IMR-90 (cell line): ENCODE measurements at regions not wholly inside any gene's neighbourhood (a gene's known extent, or its start where the extent isn't known, plus 50 kb on each side); places are given as distances from the start of the nearest gene placed in this dataset.

Experiments used
- ATAC-seq: fragments of 200-7000 bp; cut with Tn5 transposase; 2 replicates; pipeline ENCODE4 v1.9.1; 2020; ENCODE audit warnings: low read depth, mild to moderate bottlenecking, moderate library complexity
- BruUV-seq: library from RNA; stranded (reverse); fragments of 400-500 nt; replicated peaks from 2 replicates; lab custom pipeline; 2021; lab: Mats Ljungman, UMichigan
- CTCF ChIA-PET: fragments of 300-600 bp; formaldehyde crosslinking; extraction: SDS; loops from one replicate; lab custom pipeline; 2021; ENCODE audit warnings: antibody characterized with exemption; lab: Yijun Ruan, JAX
- POLR2A ChIA-PET: fragments of 300-600 bp; sonication (Branson Sonifier 250); formaldehyde crosslinking; loops from one replicate; lab custom pipeline; 2022; ENCODE audit warnings: antibody characterized with exemption; ENCODE audit not compliant: unreplicated experiment; lab: Charles Lee
- DNase-seq: peaks from one replicate; pipeline ENCODE4 v3.0.0; 2013
- H2AFZ ChIP-seq: replicated peaks from 2 replicates; pipeline ENCODE3; 2013; ENCODE audit warnings: low read length, mild to moderate bottlenecking; ENCODE audit not compliant: poor library complexity
- H2AK5ac ChIP-seq: 2 replicates; pipeline ENCODE4 v1.6.1; 2013; ENCODE audit warnings: low read depth, low read length, inconsistent platforms
- H2AK9ac ChIP-seq: replicated peaks from 2 replicates; pipeline ENCODE3; 2013; ENCODE audit warnings: mild to moderate bottlenecking, low read depth, low read length, moderate library complexity; ENCODE audit not compliant: poor library complexity
- H2BK120ac ChIP-seq: 2 replicates; pipeline ENCODE4 v1.6.1; 2013; ENCODE audit warnings: low read depth, low read length, inconsistent platforms
- H2BK15ac ChIP-seq: 3 replicates; pipeline ENCODE4 v1.6.1; 2013; ENCODE audit warnings: low read depth, low read length, inconsistent platforms
- H2BK20ac ChIP-seq: 2 replicates; pipeline ENCODE4 v1.6.1; 2013; ENCODE audit warnings: low read depth, mild to moderate bottlenecking, inconsistent platforms, low read length, moderate library complexity
- H2BK5ac ChIP-seq: 2 replicates; pipeline ENCODE4 v1.6.1; 2013; ENCODE audit warnings: mild to moderate bottlenecking, low read depth, low read length, inconsistent platforms; ENCODE audit not compliant: poor library complexity, severe bottlenecking
- H3K14ac ChIP-seq: replicated peaks from 2 replicates; pipeline ENCODE4 v1.6.1; 2013; ENCODE audit warnings: low read depth, low read length, inconsistent platforms
- H3K18ac ChIP-seq: 2 replicates; pipeline ENCODE4 v1.6.1; 2013; ENCODE audit warnings: low read depth, low read length, control low read depth
- H3K23ac ChIP-seq: 2 replicates; pipeline ENCODE4 v1.6.1; 2013; ENCODE audit warnings: low read depth, low read length, inconsistent platforms
- H3K27ac ChIP-seq: 2 replicates; pipeline ENCODE4 v1.5.1; 2013; ENCODE audit warnings: mild to moderate bottlenecking, control low read depth, low read length; ENCODE audit not compliant: insufficient read depth
- H3K27me3 ChIP-seq: 2 replicates; pipeline ENCODE4 v1.6.1; 2013; ENCODE audit warnings: low read length; ENCODE audit not compliant: control insufficient read depth, insufficient read depth
- H3K36me3 ChIP-seq: 2 replicates; pipeline ENCODE4 v1.6.1; 2013; ENCODE audit warnings: low read length, mixed read lengths; ENCODE audit not compliant: control insufficient read depth, insufficient read depth
- H3K4ac ChIP-seq: 2 replicates; pipeline ENCODE4 v1.6.1; 2013; ENCODE audit warnings: low read depth, low read length, inconsistent platforms
- H3K4me1 ChIP-seq: 2 replicates; pipeline ENCODE4 v1.6.1; 2013; ENCODE audit warnings: low read length, mixed read lengths; ENCODE audit not compliant: control insufficient read depth, insufficient read depth
- H3K4me2 ChIP-seq: 2 replicates; pipeline ENCODE4 v1.6.1; 2013; ENCODE audit warnings: low read depth, mild to moderate bottlenecking, control low read depth, low read length, moderate library complexity
- H3K4me3 ChIP-seq: 2 replicates; pipeline ENCODE4 v1.5.1; 2013; ENCODE audit warnings: low read depth, mild to moderate bottlenecking, control low read depth, low read length, moderate library complexity; ENCODE audit not compliant: insufficient read depth
- H3K56ac ChIP-seq: 2 replicates; pipeline ENCODE4 v1.6.1; 2013; ENCODE audit warnings: low read length, inconsistent platforms; ENCODE audit not compliant: insufficient read depth; ENCODE audit errors: extremely low read depth
- H3K79me1 ChIP-seq, 2 experiments: 2 replicates each; pipeline ENCODE4 v1.6.1; 2013; ENCODE audit warnings: low read length in 2 of 2, inconsistent platforms in 1 of 2, low read depth in 1 of 2
- H3K9ac ChIP-seq: 2 replicates; pipeline ENCODE4 v1.6.1; 2013; ENCODE audit warnings: low read depth, low read length, control low read depth
- H3K9me1 ChIP-seq: 2 replicates; pipeline ENCODE4 v1.6.1; 2013; ENCODE audit warnings: low read length, inconsistent platforms; ENCODE audit not compliant: insufficient read depth
- H3K9me3 ChIP-seq: 2 replicates; pipeline ENCODE4 v1.6.1; 2013; ENCODE audit warnings: low read length; ENCODE audit not compliant: control insufficient read depth, insufficient read depth
- H4K20me1 ChIP-seq: 2 replicates; pipeline ENCODE4 v1.6.1; 2013; ENCODE audit warnings: low read length, inconsistent platforms; ENCODE audit not compliant: insufficient read depth
- H4K5ac ChIP-seq: 2 replicates; pipeline ENCODE4 v1.6.1; 2013; ENCODE audit warnings: mild to moderate bottlenecking, low read depth, low read length, control low read depth
- H4K8ac ChIP-seq, 2 experiments: 2 replicates each; pipeline ENCODE4 v1.6.1; 2013; ENCODE audit warnings: low read depth in 2 of 2, low read length in 2 of 2, control low read depth in 1 of 2, inconsistent platforms in 1 of 2
- H4K91ac ChIP-seq: 2 replicates; pipeline ENCODE4 v1.6.1; 2013; ENCODE audit warnings: low read depth, low read length, inconsistent platforms; ENCODE audit not compliant: insufficient read depth
- BHLHE40 ChIP-seq: fragments of 150-350 bp; IDR thresholded peaks from 2 replicates; pipeline ENCODE4 v1.6.1; 2016; ENCODE audit warnings: mild to moderate bottlenecking, low read depth, low read length
- CTCF ChIP-seq: conservative IDR thresholded peaks from 2 replicates; pipeline ENCODE4 v1.5.1; 2012; ENCODE audit warnings: mild to moderate bottlenecking, low read depth, low read length, improper control_type of control experiment
- FOS ChIP-seq: fragments of 150-350 bp; IDR thresholded peaks from 2 replicates; pipeline ENCODE4 v1.6.1; 2016; ENCODE audit warnings: low read depth, low read length
- MAZ ChIP-seq: IDR thresholded peaks from 2 replicates; pipeline ENCODE4 v1.6.1; 2012; ENCODE audit warnings: low read depth, mild to moderate bottlenecking, low read length, improper control_type of control experiment, moderate library complexity, borderline replicate concordance
- MXI1 ChIP-seq: IDR thresholded peaks from 2 replicates; pipeline ENCODE4 v1.6.1; 2012; ENCODE audit warnings: low read depth, mild to moderate bottlenecking, low read length, moderate library complexity, borderline replicate concordance
- RCOR1 ChIP-seq: IDR thresholded peaks from 2 replicates; pipeline ENCODE4 v1.6.1; 2012; ENCODE audit warnings: mild to moderate bottlenecking, low read length, improper control_type of control experiment; ENCODE audit not compliant: insufficient replicate concordance
- RFX5 ChIP-seq: IDR thresholded peaks from 2 replicates; pipeline ENCODE4 v1.8.0; 2012; ENCODE audit warnings: low read depth, mild to moderate bottlenecking, low read length, moderate library complexity
- WGBS, 2 experiments: methylation state at CpG; one replicate each; pipeline versions ENCODE4 v1.1.5 to v1.1.7; 2013; ENCODE audit warnings: missing lambda C conversion rate in 2 of 2; ENCODE audit not compliant: insufficient read length in 1 of 2; ENCODE audit errors: extremely low coverage in 2 of 2; 5-methylcytosine and 5-hydroxymethylcytosine counted together
- dilution Hi-C: fragments of 300-500 bp; cut with HindIII; formaldehyde crosslinking; loops from one replicate; pipeline ENCODE4 v1.14.3; 2018; ENCODE audit warnings: low sequenced_read_pairs; ENCODE audit not compliant: unreplicated experiment
- in situ Hi-C: fragments of 300-500 bp; cut with MboI; formaldehyde crosslinking; loops from 3 replicates; pipeline ENCODE4 v1.14.3; 2019; ENCODE audit warnings: low sequenced_read_pairs, inconsistent platforms, mixed read lengths
- intact Hi-C: fragments of 100-400 bp; cut with micrococcal nuclease; formaldehyde crosslinking; loops from 2 replicates; pipeline ENCODE4 v1.10.0; 2022

GRCh38 chr6:82022614-82023129 lies 224.9 kb downstream of the IBTK start:
- Histone ChIP-seq H2AK9ac (no peak overlapping the region), H3K4me2 (no peak overlapping the region), H3K27ac (no peak overlapping the region), H2AK5ac (peak overlapping the region; percentile 72; the same call in 1 of the 2 replicates), H3K9me1 (0 out of 2 replicates have a peak, but pooled peaks cover 4% of the 10 kb centered on the region), H3K4me1 (peaks cover 1% of the 10 kb centered on the region; the same call in 1 of the 2 replicates), H2BK20ac (peak overlapping the region; percentile 84; the same call in 1 of the 2 replicates), H3K4me3 (no peak overlapping the region), H3K79me1 (no peaks in the 10 kb centered on the region), H3K36me3 (no peaks in the 10 kb centered on the region), H3K18ac (peak overlapping the region; percentile 36; the same call in 1 of the 2 replicates), H2AFZ (no peak overlapping the region), H2BK5ac (peak overlapping the region; percentile 69), H3K14ac (peak overlapping the region; percentile 38; the same call in 1 of the 2 replicates), H3K27me3 (no peaks in the 10 kb centered on the region), H2BK15ac (peak overlapping the region; percentile 51; the same call in 2 of the 3 replicates), H3K9me3 (no peaks in the 10 kb centered on the region), H4K8ac (peak overlapping the region in 1 of 2 experiments; percentile 32; a peak in 2 of 4 replicates), H4K5ac (peak overlapping the region; percentile 7; the same call in 1 of the 2 replicates), H3K4ac (peak overlapping the region; percentile 31; the same call in 1 of the 2 replicates), H3K56ac (no peak overlapping the region), H4K91ac (peak overlapping the region; percentile 51; the same call in 1 of the 2 replicates), H2BK120ac (peak overlapping the region; percentile 62), H3K9ac (no peak overlapping the region), H4K20me1 (no peaks in the 10 kb centered on the region), H3K23ac (peak overlapping the region; percentile 36; the same call in 1 of the 2 replicates)
- ChIA-PET CTCF (interaction anchor here (0.6 kb wide), 1 partner anchor 27 kb away, joined by 3 read pairs; no protein-coding TSS in a partner anchor), POLR2A (no interaction called here)
- WGBS, 2 experiments: no CpG with 5 or more reads among the region's 2 CpGs
- in situ Hi-C loops (loop anchor here (25.0 kb wide), 1 partner anchor 1810 kb away; no protein-coding TSS in a partner anchor), intact Hi-C loops (no loop called here), dilution Hi-C loops (no loop called here)
- DNase-seq: peak; percentile 84
- peak; percentile 99 for ATAC-seq
- no TSS peak for BruUV-seq
- TF ChIP-seq MXI1 (no peak), FOS (peak; percentile 69; the same call in 1 of the 2 replicates), BHLHE40 (no peak), MAZ (no peak), RCOR1 (no peak), RFX5 (no peak), CTCF (no peak)
